HG02642 (cell line): ENCODE measurements at regions not wholly inside any gene's neighbourhood (a gene's known extent, or its start where the extent isn't known, plus 50 kb on each side); places are given as distances from the start of the nearest gene placed in this dataset.
"Not testable (repeated sequence)": the region's sequence is repeated elsewhere in the genome, so short reads cannot be mapped to it uniquely, and the experiment has no call there.

Source experiments
- ATAC-seq: cut with Tn5 transposase; IDR thresholded peaks from one replicate; pipeline ENCODE4 v1.9.1; 2021; ENCODE audit warnings: mild to moderate bottlenecking; ENCODE audit not compliant: unreplicated experiment, poor library complexity

DNA sequence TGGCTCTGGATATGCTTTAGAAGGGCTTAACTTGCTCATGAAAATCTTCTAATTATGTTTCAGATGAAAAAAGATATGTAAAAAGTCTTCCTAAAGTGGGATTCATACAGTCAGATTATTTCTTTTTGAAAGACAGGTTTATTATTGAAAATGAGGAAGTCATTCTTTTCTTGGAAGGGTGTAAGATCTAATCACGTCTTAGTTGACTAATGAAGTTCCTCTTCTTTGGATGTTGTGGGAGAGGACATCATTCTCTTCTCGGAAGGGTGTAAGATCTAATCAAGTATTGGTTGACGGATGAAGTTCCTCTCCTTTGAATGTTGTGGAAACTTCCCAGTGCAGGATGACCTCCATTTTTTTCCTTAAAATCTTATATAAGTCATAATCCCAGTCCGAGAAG lies 74.9 kb downstream of the ALG10 start:
- no peak for ATAC-seq

DNA sequence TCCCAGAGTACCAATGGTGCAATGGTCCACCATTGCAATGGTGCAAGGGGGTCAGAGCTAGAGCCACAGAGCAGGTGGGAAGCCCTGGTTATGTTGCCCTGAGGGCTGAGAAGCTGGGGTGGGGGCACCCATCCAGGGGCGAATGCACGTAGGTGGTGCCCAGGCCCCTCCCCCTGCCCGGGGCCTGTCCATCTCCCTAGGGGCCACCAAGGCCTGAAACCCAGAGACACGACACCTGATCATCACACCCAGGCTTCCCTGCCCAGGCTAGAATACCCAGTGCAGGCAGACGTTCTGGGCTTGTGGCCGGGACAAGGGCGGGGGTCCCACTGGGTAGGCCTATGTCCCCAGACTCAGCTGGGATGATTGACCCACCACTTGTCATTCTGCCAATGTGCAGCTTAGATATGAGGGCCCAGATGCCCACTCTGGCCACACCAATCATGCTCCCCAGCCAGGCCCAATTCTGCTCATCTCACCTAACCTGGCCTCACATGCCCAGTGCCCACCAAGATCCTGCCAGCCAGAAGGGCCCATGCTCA lies 83.2 kb downstream of the ALG10 start:
- no peak for ATAC-seq

DNA sequence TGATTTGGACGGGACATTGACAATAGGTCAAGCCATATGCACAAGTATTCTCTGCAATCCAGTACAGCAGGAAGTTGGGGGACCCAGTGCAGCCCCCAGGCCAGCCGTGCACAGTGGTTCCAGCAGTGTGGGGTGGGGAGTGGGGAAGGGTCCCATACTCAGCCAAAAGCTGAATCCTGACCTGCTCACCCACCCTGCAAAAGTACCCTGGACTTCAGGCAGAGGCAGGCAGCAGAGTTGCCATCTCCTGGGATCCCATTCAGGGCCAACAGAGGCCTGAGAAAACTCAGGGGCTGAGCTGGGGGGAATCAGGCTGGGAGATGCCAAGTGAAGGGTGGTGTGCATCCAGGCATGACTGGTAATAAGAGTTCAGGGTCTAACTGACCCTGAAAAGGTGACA lies 83.9 kb downstream of the ALG10 start:
- no peak for ATAC-seq

DNA sequence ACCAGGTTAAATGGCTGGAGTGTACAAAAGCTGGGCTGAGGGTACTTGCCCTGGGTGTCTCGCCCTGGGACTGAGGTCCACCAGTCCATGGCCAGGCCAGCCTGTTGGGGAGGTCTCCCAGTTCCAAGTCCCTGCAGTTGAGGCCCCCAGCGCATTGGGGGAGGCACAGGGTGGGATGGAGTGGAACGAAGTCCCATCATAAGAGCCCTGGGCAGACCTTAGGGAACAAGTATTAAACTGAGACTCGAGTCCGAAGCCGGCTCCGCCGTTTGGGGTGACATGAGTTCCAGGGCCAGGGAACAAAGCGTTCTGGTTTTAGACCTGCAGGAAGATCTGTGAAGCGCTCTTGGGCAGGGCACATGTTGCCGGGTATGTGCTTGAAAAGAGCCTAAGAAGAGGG lies 84.7 kb downstream of the ALG10 start:
- no peak for ATAC-seq

DNA sequence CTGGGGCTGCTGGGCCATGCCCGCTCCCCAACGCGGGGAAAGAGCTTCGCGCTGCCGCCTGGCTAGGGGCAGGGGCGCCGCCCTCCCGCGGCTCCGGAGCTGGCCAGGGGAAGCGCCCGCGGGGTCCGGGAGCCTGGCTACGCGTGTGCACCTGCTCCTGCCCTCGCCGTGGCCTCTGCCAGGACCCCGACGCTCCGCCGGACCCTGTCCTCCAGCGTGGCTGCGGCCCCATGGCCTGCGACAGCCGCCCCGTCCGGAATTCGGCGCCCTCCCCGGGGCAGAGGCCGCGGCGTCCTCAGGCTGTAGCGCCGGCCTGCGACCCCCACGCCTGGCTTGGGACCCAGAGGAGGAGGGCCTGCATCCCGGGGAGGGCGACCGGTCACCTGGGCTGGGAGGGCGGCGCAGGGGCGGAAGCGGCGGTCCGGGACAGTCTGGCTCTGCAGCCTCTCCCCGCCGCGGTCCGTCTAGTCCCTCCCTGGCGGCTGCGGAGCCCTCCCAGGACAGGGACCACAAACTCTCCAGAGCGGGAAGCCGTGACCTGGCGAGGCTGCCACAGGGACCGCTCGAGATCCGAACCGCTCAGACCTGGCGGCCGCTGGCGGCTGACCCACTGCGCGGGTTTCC lies 85.6 kb downstream of the ALG10 start:
- no peak for ATAC-seq

DNA sequence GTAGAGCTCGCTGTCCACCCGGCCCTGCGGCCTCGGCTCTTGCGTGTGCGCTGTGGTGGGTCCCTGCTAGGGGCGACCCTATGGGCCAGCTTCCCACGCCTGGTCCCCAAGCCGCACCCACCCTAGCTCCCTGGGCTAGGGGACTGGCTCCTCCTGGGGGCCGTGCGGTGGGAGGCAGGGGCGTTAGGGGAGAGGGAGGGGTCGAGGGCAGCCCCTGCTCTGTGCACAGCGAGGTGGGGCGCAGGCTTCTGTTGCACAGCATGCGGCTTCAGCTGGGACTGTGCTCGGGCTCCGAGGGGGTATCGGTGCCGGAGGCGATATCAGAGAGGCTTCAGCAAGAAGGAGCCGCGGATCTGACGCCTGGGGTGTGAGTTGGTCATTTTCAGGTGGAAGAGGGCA lies 86.1 kb downstream of the ALG10 start:
- no peak for ATAC-seq

DNA sequence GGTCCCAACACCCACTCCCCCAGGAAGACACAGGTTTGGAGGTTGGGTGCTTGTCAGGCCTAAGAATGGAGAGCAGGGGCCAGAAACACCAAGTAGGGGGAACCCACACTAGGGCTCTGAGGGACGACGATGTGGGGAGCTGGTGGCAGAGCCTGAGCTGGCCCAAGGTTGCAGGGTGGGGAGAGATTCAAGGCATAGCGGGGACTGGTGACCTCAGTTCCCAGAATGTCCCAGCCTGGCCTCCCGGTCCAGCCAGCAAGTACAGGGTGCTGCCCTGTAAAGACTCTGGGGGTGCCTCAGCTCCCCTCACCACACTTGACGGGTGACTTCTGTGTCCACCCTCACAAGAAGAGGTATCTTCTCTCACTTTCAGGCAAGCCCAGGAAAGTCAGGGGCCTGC lies 86.7 kb downstream of the ALG10 start:
- ATAC-seq, result no peak

DNA sequence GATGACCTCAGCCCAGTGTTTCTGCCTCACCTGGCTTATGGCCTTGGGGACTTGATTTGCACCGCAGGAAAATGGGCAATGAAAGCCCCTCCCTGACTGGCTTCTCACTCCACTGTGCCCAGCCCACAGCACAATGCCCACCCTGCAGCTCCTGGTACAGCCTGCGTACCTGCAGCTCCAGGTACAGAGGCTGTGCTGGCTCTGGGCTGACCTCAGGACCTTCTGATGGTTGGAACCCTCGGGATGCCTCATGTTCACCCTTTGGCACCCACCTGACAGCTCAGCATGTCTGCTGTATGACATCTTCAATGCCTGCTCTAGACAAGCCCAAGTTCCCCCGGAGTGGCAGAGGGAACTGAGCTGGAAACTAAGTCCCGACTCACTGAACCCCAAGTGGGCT lies 87.1 kb downstream of the ALG10 start:
- no peak for ATAC-seq

DNA sequence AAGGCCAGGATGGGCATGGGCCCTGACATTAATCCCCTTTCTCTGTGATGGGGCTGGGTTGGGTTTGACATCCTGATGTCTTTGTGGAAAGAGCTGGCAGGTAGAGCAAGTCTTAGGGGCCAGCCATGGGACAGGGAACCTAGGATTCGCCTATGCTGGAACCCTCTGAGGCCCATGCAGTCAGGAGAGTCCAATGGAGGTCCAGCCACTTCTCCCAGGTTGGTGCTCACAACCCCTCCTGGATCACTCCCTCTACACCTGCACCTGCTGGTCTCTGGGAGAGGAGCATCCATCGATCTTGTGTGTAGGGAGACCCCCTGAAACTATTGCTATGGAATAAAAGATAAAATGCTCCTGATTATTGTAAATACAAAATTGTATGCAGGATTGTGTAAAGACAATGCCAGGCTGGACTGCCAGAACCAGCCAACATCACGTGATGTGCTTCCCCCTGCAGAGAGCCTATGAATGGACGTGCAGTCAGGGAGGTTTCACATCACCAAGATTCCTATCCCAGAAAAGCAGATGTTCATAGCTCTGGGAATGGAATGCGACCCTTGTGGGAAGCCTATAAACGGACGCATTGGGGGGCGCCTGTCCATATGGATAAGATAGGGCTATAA lies 87.7 kb downstream of the ALG10 start:
- ATAC-seq, result not testable (repeated sequence)

DNA sequence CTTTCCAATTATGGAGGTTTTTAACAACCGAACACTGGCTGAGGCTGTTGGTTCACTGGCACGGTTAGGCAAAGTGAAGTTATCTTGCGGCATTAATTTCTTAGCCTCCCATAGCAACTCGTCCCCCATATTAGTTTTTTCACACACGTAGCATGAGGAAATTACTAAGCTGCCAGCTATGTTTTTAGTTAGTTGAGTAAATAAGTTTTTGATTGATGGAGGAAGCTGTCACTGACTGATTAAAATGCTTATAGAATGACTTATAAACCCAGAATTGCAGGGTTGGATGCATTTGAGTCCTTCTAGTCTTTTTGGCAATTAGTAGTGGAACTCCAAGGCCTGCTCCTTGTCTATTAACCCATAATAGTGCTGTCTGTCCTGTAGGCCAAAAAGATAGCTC lies 97.1 kb downstream of the ALG10 start:
- no peak for ATAC-seq

DNA sequence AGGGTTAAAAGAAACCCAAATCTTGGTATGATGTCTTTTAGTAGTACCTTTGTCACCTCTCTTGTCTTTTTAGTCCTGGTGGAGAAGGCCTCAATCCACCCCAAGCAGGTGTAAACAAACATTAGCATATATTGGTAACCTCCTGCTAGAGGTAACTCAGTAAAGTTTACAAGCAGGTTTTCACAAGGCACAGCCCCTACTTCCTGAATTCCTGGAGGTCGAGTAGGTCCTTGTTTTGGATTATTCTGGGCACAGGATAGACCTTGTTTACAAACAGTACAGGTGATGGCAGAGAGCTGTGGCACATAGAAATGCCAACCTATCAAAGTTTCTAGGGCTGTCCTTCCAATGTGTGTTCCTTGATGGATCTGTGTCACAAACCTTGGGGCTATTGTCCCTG lies 99.1 kb downstream of the ALG10 start:
- ATAC-seq, result no peak

DNA sequence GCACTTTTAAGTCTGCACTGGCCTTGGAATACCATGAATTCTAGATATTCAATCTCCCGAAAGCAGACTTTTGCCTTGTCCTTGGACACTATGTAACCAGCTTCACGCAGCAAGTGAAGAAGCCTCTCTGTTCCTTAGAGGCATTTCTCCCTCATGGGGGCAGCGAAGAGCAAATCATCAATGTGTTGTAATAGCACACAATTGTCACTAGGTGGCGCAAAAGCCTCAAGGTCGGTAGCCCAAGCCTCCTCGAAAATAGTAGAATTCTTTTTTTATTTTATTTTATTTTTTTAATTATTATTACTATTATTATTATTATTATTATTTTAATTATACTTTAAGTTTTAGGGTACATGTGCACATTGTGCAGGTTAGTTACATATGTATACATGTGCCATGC lies 100.8 kb downstream of the ALG10 start:
- ATAC-seq, result not testable (repeated sequence)

DNA sequence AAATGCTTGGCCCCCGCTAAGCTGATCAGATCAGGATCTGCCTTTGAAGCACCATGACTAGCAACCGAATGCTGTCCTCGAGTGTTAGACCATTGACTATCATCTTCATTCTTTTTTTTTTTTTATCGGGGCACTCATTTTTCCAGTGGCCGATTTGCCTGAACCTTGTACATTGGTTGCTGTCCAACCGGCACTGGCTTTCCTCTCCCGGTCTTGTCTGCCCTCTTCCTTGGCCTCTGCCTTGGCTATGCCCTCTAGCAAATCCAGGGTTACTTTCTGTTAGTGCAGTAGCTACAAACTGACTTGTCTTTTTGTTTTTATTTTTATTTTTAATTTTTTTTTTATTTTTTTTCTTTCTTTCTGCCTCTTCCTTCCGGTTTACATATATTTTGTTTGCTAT lies 102.3 kb downstream of the ALG10 start:
- no peak for ATAC-seq

DNA sequence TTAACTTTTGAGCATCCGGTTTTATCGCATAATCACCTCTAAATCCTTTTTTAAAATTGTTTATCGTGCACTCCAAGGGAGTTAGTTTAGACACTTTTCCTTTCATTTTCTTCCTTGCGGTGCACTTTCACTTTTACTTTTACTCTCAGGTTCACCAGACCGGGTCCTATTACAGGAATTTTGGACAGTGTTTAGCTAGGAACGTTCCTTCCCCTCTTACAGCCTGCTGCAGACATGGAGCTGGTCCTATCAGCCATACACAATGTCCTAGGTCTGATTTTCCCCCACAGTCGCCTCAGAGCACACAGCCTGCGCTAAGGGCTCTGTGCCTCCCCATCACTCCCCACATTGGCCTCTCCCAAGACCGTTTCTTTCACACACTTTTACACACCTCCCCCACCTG lies 103.9 kb downstream of the ALG10 start:
- ATAC-seq, result no peak

DNA sequence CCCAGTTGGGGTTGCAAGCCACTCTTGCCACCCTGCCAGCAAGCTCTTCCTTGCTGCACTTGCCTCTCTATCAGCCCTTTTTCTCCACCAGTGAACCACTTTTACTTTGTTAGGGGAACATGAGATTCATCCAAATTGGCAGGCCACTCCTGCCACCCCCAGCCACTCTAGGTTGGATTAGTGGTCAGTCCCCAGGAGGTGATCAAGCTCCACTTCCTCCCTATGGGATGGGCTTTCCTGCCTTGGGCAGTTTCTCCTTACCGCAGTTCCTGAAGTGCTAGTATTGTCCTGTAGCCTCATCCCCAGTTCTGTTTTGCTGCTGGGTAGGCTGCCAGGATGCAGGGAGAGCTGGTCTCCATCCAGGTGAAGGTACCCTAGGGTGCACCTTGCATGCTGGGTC lies 104.5 kb downstream of the ALG10 start:
- ATAC-seq, result no peak

DNA sequence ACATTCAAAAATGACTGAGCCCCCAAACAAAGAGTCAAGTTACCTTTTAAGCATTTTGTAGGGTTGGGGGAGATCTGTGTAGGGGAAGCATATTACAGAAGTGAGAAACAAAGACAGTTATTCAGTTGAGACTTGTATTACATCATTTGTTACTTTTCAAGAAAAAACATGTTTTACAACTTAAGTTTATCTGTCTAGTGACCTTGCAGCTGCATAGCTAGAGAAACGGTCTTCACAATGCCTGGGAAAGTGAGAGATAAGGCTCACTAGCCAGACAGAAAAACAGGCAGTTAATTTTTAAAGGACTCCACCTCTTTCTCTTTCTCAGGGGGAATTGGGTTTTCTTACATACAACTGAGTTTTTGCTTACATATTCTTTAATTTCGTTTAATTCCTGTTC lies 105.1 kb downstream of the ALG10 start:
- ATAC-seq, result not testable (repeated sequence)

DNA sequence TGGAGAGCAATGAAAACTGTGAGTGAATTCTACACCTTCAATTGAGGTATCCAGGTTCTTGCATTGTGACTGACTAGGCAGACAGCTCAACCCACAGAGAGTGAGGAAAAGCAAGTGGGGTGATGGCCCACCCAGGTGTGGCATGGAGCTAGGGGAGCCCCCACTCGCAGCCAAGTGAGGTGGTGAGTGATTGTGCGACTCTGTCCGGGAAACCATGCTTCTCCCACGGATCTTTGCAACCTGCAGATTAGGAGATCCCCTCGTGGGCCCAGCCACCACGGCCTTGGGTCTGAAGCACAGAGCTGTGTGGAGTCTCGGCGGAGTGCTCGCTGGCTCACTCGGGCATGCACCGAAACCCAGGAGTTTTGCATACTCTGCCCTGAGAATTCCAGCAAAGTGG lies 120.1 kb downstream of the ALG10 start:
- no peak for ATAC-seq

DNA sequence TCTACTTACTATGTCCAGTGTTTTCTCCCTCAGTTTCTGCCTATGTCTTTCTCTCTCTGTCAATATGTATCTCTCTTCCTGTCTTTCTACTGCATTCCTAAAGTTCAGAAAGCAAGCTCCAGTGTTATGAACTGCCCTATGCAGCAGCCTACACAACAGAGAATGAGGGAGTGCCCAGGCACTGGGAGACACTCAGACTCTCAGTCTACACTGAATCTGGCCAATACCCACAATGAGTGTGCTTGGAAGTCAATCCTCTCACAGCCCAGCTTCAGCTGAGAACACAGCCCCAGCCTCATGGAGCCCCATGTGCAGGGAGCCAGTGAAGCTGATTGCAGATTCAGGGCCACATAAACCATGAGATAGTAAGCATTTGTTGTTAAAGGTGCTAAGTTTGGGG lies 128.7 kb downstream of the ALG10 start:
- no peak for ATAC-seq

DNA sequence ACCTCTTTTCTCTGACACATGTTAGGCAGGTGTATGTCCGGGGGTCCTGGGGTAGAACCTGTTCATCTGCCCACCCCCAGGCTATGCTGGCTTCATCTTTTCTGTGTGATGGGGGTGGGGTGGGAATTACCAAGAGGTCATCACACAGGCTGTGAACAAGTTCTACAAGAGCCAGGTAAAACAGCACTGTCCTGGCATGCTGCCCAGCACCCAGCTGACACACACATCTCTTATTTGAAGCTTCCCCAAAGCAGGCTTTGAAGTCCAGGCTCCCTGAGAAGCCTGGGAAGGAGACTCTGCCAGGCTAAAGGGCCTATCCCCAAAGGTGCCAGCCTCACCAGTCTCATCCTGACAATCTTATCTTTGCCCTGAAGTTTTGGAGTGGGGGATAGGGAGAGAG lies 141.1 kb downstream of the ALG10 start:
- no peak for ATAC-seq

DNA sequence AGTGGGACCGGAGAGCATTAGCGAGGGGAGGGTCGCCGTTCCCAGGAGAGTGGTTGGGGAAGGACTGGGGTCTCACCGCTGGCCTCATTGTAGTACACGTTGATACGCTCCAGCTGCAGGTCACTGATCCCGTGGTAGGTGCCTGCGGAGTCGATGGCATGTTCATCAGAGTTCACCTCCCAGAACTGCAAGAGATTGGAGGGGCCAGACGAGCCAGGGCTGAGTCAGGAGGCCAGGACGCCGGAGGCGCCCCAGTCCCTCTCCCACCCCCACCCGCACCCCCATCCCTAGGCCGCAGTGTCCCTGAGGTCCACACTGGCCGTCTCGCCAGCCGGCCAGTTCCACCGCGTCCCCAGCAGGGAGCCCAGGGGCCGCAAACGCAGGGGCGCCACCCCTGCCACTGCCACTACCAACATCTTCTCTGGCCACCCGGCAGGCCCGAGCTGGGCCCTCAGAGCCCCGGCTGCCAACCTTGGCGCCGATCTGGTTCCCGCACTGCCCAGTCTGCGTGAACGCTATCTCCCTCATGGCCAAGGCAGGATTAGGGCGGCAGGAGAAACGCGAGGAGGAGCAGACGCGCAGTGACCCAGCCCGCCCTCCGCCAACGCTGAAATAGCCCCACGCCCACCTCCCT lies 144.2 kb downstream of the ALG10 start:
- ATAC-seq, result no peak

DNA sequence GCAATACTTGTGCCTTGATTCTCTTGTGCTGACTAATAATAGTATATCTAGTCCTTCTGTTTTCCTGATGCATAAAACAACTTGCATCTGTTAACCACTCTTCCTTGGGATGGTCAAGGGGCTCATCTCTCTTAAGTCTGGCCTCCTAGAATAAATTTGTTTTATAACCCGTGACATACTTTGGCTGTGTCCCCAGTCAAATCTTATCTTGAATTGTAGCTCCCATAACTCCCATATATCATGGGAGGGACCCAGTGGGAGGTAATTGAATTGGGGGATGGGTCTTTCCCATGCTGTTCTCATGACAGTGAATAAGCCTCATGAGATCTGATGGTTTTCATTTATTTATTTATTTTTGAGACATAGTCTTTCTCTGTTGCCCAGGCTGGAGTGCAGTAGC lies 146.2 kb downstream of the ALG10 start:
- ATAC-seq, result not testable (repeated sequence)

DNA sequence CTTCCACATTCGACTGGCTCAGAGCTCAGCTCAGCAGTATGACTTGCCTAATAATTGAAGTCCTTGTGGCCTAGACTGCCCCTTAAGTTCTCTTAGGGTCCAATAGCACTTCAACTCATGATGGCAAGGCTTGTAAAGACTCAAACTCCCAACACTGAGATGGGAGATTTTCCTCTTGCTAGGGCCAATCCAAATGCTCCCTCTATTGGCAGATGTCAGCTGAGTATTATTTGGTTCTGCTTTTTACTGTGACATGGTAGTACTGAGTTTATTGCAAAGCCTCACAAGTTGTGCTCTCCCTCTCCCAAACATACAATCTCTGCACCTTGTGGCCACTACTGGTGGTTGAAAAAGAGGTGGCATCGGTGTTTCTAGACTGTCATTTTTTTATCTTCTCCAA lies 164.2 kb downstream of the ALG10 start:
- no peak for ATAC-seq
